ENCODE measurements at regions not wholly inside any gene's neighbourhood (a gene's known extent, or its start where the extent isn't known, plus 50 kb on each side); places are given as distances from the start of the nearest gene placed in this dataset.

GRCh38 chr4:11774346-11774745 lies 345.7 kb upstream of the HS3ST1 start:
- H3K36me3 Mint-ChIP-seq (ENCODE audit: low read depth), result peaks cover 4% of the 10 kb centered on the region; the same call in 1 of the 3 replicates
- Histone ChIP-seq H3K79me2 (replicated peaks; ENCODE audit: insufficient read depth) (no peaks in the 10 kb centered on the region), H3F3A (replicated peaks; ENCODE audit: low read depth) (no peaks in the 10 kb centered on the region), H3K4me2 (no peak overlapping the region), H2AFZ (no peak overlapping the region), H3K36me3 (ENCODE audit: insufficient read depth) (no peaks in the 10 kb centered on the region), H3K9me2 (ENCODE audit: insufficient read depth) (no peaks in the 10 kb centered on the region), H3K27me3 (ENCODE audit: insufficient read depth) (no peaks in the 10 kb centered on the region), H4K20me1 (replicated peaks; ENCODE audit: insufficient read depth) (no peaks in the 10 kb centered on the region), H3K27ac (ENCODE audit: low read depth) (no peak overlapping the region), H3K4me1 (ENCODE audit: insufficient read depth) (no peaks in the 10 kb centered on the region), H3K4me3 (no peak overlapping the region)
- H3K4me1 Mint-ChIP-seq, result no peaks in the 10 kb centered on the region
- DNase-seq (ENCODE audit: low spot score) (no peak), ATAC-seq (no peak)
- H3K9me3 Mint-ChIP-seq, result peaks cover 9% of the 10 kb centered on the region; the same call in 2 of the 3 replicates
- no peak overlapping the region for H3K27ac Mint-ChIP-seq
- no peak overlapping the region for H3K4me3 Mint-ChIP-seq
- no peak for TF ChIP-seq NANOG (IDR thresholded peaks at IDR 0.05; ENCODE audit: borderline replicate concordance)
- no peak for TF ChIP-seq CTCF (conservative IDR thresholded peaks at IDR 0.05; ENCODE audit: low read depth in 2 of 2)
- no peak for TF ChIP-seq ETS1 (IDR thresholded peaks at IDR 0.05)
- no peak for TF ChIP-seq ZNF462 (CRISPR knock-in tag; IDR thresholded peaks at IDR 0.05)
- TF ChIP-seq ZNF331 (CRISPR knock-in tag; IDR thresholded peaks at IDR 0.05; ENCODE audit: low read depth), result no peak
- TF ChIP-seq EZH2phosphoT487 (IDR thresholded peaks at IDR 0.05; ENCODE audit: unreplicated experiment), result no peak
- no peak for TF ChIP-seq REST (IDR thresholded peaks at IDR 0.05; ENCODE audit: unreplicated experiment)
- TF ChIP-seq STAT1 (IDR thresholded peaks at IDR 0.05; ENCODE audit: unreplicated experiment), result no peak
- H3K27me3 Mint-ChIP-seq (ENCODE audit: insufficient read depth, low read depth, poor library complexity), result no peaks in the 10 kb centered on the region
